Breast epithelium (tissue), 4 donors: ENCODE measurements at regions not wholly inside any gene's neighbourhood (a gene's known extent, or its start where the extent isn't known, plus 50 kb on each side); places are given as distances from the start of the nearest gene placed in this dataset.

Experiments used
- DNase-seq, 2 donors: peaks; one replicate each; pipeline ENCODE4 v3.0.0-alpha.2; 2019; ENCODE audit warnings: low spot score in 2 of 2
- H3K27ac ChIP-seq, 2 donors: fragments of 200-600 bp; sonication (generic) in 1 of 2; one replicate each; pipeline ENCODE4 v1.5.1; 2016 to 2019; ENCODE audit warnings: mild to moderate bottlenecking in 1 of 2
- H3K27me3 ChIP-seq, 2 donors: fragments of 200-600 bp; sonication (generic) in 1 of 2; one replicate each; pipeline versions ENCODE4 v1.5.1 to v1.6.0; 2017 to 2019; ENCODE audit warnings: control low read depth in 1 of 2, mild to moderate bottlenecking in 1 of 2
- H3K36me3 ChIP-seq: fragments of 200-600 bp; one replicate; pipeline ENCODE4 v1.5.1; 2019
- H3K4me1 ChIP-seq, 2 donors: fragments of 200-600 bp; sonication (generic); one replicate each; pipeline ENCODE4 v1.5.1; 2016 to 2019; ENCODE audit warnings: control low read depth in 1 of 2
- H3K4me3 ChIP-seq, 3 donors: fragments of 200-600 bp; sonication (generic); 1 replicate in 2 of 3; 2 replicates in 1 of 3; pipeline ENCODE4 v1.5.1; 2016 to 2019; ENCODE audit warnings: mild to moderate bottlenecking in 3 of 3, moderate library complexity in 2 of 3
- H3K9me3 ChIP-seq, 2 donors: fragments of 200-600 bp; sonication (generic) in 1 of 2; one replicate each; pipeline ENCODE4 v1.5.1; 2016 to 2019; ENCODE audit warnings: control low read depth in 1 of 2
- POLR2A ChIP-seq: fragments of 450-650 bp; IDR thresholded peaks from one replicate; pipeline ENCODE4 v1.6.1; 2016; ENCODE audit warnings: antibody characterized with exemption, mild to moderate bottlenecking, moderate library complexity
- POLR2AphosphoS5 ChIP-seq, 3 donors: sonication (generic); formaldehyde crosslinking; IDR thresholded peaks; one replicate each; pipeline ENCODE4 v1.6.1; 2017; ENCODE audit warnings: antibody characterized with exemption in 3 of 3
- intact Hi-C: fragments of 100-400 bp; cut with DNase I; formaldehyde crosslinking; loops from one replicate; pipeline ENCODE4 v1.15.1; 2023; ENCODE audit warnings: low total_unique reads
- TF ChIP-seq, protein P1 (sequence below), 3 donors: fragments of 450-650 bp; IDR thresholded peaks; one replicate each; pipeline ENCODE4 v1.5.1; 2016 to 2017; ENCODE audit warnings: antibody characterized with exemption in 3 of 3, mild to moderate bottlenecking in 3 of 3, moderate library complexity in 3 of 3

- Histone ChIP-seq H3K27me3 (no peaks in the 10 kb centered on the region), H3K36me3 (no peaks in the 10 kb centered on the region), H3K4me1 (no peaks in the 10 kb centered on the region), H3K4me3 (no peak overlapping the region), H3K9me3 (no peaks in the 10 kb centered on the region), H3K27ac (no peak overlapping the region)
- intact Hi-C loops = loop anchor here (10.0 kb wide), 1 partner anchor 283 kb away; no protein-coding TSS in a partner anchor
- TF ChIP-seq, protein P1, sequence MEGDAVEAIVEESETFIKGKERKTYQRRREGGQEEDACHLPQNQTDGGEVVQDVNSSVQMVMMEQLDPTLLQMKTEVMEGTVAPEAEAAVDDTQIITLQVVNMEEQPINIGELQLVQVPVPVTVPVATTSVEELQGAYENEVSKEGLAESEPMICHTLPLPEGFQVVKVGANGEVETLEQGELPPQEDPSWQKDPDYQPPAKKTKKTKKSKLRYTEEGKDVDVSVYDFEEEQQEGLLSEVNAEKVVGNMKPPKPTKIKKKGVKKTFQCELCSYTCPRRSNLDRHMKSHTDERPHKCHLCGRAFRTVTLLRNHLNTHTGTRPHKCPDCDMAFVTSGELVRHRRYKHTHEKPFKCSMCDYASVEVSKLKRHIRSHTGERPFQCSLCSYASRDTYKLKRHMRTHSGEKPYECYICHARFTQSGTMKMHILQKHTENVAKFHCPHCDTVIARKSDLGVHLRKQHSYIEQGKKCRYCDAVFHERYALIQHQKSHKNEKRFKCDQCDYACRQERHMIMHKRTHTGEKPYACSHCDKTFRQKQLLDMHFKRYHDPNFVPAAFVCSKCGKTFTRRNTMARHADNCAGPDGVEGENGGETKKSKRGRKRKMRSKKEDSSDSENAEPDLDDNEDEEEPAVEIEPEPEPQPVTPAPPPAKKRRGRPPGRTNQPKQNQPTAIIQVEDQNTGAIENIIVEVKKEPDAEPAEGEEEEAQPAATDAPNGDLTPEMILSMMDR (IDR thresholded peaks at IDR 0.05) = no peak
- TF ChIP-seq POLR2A (no peak), POLR2AphosphoS5 (IDR thresholded peaks at IDR 0.05) (no peak)
- DNase-seq = no peak
Observed at GRCh38 chr3:56987238-56987895, 73.1 kb upstream of the SPATA12 start.

- DNase-seq = no peak
- TF ChIP-seq POLR2AphosphoS5 (IDR thresholded peaks at IDR 0.05) = no peak
- TF ChIP-seq POLR2A = no peak
- TF ChIP-seq, protein P1 (IDR thresholded peaks at IDR 0.05) = no peak
- no peak overlapping the region for H3K4me3 ChIP-seq
- H3K27me3 ChIP-seq = no peaks in the 10 kb centered on the region
- no peak overlapping the region for H3K27ac ChIP-seq
- intact Hi-C loops = loop anchor here (10.0 kb wide), 1 partner anchor 282 kb away; no protein-coding TSS in a partner anchor
- no peaks in the 10 kb centered on the region for H3K9me3 ChIP-seq
- no peaks in the 10 kb centered on the region for H3K4me1 ChIP-seq
- H3K36me3 ChIP-seq = no peaks in the 10 kb centered on the region
Observed at GRCh38 chr3:56986347-56986746, 74.1 kb upstream of the SPATA12 start.

DNA sequence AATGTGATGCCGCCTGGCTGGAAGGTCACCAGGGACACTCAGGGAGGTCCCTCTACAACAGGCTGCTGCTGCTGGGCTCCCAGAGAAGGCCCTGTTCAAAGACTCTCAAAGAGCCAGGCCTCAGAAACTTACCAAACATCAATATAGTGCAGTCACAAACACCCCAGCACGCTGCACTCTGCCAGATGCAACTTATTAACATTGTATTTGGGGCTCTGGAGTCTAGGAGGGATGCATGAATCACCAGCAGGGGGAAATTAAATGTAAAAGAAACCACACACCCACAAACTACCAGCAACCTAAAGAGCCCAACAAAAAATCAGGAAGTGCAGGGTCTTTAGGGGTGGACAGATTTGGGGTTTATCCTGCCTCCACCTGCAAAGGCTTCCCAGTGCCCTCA is 74.6 kb upstream of the SPATA12 start:
- no peak for DNase-seq
- Histone ChIP-seq H3K27me3 (no peaks in the 10 kb centered on the region), H3K9me3 (no peaks in the 10 kb centered on the region), H3K4me3 (no peak overlapping the region), H3K4me1 (no peaks in the 10 kb centered on the region), H3K36me3 (no peaks in the 10 kb centered on the region), H3K27ac (no peak overlapping the region)
- TF ChIP-seq, protein P1 (IDR thresholded peaks at IDR 0.05) = no peak
- TF ChIP-seq POLR2A (no peak), POLR2AphosphoS5 (IDR thresholded peaks at IDR 0.05) (no peak)
- intact Hi-C loops = loop anchor here (10.0 kb wide), 1 partner anchor 281 kb away; no protein-coding TSS in a partner anchor

DNA sequence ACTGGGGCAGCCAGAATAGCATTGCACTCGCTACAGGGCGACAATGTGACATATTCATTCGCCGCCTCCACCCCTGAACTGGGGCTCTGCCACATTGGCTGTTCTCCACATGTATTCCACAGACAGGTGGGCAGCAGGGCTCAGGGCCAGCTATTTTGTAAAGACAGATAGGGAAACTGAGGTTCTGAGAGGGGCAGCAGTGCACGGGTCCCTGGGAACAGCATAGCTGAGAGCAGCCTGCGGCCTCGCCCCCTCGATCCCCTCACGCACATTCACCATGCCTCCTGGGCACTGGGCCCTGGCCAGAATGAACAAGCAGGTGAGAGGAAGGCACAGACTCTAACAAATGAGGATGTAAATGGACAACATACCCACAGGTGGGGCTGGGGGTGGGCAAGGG is 75.0 kb upstream of the SPATA12 start:
- no peaks in the 10 kb centered on the region for H3K9me3 ChIP-seq
- intact Hi-C loops = loop anchor here (10.0 kb wide), 1 partner anchor 281 kb away; no protein-coding TSS in a partner anchor
- H3K27ac ChIP-seq = no peak overlapping the region
- H3K4me3 ChIP-seq = no peak overlapping the region
- H3K4me1 ChIP-seq = no peaks in the 10 kb centered on the region
- H3K27me3 ChIP-seq = no peaks in the 10 kb centered on the region
- no peak for TF ChIP-seq POLR2A
- TF ChIP-seq, protein P1 (IDR thresholded peaks at IDR 0.05) = no peak
- TF ChIP-seq POLR2AphosphoS5 (IDR thresholded peaks at IDR 0.05) = no peak
- no peak for DNase-seq
- no peaks in the 10 kb centered on the region for H3K36me3 ChIP-seq

DNA sequence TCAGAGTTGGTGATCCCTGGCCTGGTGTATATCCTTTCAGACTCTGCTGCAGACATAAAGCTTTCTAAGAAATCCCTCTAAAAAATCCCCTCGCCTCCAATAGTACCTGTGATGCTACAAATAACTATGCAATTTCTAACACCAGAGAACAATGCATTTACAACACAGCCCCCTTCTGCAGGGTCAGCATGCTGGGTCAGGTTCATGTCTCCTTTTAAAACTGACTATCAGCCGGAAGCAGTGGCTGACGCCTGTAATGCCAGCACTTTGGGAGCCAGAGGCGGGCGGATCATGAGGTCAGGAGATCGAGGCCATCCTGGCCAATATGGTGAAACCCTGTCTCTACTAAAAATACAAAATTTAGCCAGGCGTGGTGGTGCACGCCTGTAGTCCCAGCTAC is 77.0 kb upstream of the SPATA12 start:
- TF ChIP-seq POLR2AphosphoS5 (IDR thresholded peaks at IDR 0.05) (no peak), POLR2A (no peak)
- TF ChIP-seq, protein P1 (IDR thresholded peaks at IDR 0.05) = no peak
- intact Hi-C loops = loop anchor here (10.0 kb wide), 1 partner anchor 279 kb away; no protein-coding TSS in a partner anchor
- Histone ChIP-seq H3K9me3 (no peaks in the 10 kb centered on the region), H3K36me3 (no peaks in the 10 kb centered on the region), H3K4me1 (no peaks in the 10 kb centered on the region), H3K4me3 (no peak overlapping the region), H3K27me3 (no peaks in the 10 kb centered on the region), H3K27ac (no peak overlapping the region)
- DNase-seq = no peak
